ENCODE measurements at regions not wholly inside any gene's neighbourhood (a gene's known extent, or its start where the extent isn't known, plus 50 kb on each side); places are given as distances from the start of the nearest gene placed in this dataset.

DNA sequence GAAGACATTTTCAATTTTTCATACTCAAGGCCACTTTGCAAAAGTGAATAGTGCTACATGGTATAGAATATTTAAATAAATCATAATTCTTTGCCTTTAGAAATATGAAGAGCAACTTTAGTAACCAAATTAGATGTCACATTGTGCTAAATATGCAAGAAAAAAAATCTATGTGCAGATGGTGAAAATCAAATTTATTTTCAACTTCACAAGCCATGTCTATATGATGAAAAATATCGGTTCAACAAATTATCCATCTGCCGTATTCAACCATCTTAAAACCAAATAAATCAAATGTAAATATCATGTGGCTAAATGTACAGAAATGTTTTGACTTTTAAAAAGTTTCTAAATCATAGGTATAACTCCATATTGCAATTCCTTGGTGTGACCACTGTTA, 398.2 kb downstream of the PABPC4L start:
- no peak for TF ChIP-seq POLR2A (IDR thresholded peaks at IDR 0.05)
- TF ChIP-seq, protein P1, sequence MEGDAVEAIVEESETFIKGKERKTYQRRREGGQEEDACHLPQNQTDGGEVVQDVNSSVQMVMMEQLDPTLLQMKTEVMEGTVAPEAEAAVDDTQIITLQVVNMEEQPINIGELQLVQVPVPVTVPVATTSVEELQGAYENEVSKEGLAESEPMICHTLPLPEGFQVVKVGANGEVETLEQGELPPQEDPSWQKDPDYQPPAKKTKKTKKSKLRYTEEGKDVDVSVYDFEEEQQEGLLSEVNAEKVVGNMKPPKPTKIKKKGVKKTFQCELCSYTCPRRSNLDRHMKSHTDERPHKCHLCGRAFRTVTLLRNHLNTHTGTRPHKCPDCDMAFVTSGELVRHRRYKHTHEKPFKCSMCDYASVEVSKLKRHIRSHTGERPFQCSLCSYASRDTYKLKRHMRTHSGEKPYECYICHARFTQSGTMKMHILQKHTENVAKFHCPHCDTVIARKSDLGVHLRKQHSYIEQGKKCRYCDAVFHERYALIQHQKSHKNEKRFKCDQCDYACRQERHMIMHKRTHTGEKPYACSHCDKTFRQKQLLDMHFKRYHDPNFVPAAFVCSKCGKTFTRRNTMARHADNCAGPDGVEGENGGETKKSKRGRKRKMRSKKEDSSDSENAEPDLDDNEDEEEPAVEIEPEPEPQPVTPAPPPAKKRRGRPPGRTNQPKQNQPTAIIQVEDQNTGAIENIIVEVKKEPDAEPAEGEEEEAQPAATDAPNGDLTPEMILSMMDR (IDR thresholded peaks at IDR 0.05): no peak

Data from adrenal gland (tissue), 5 donors.